Testis (tissue), 2 donors: ENCODE measurements at regions not wholly inside any gene's neighbourhood (a gene's known extent, or its start where the extent isn't known, plus 50 kb on each side); places are given as distances from the start of the nearest gene placed in this dataset.

Experiments
- DNase-seq: peaks from one replicate; pipeline ENCODE4 v3.0.0-alpha.2; 2019
- H3K27ac ChIP-seq, 2 donors: fragments of 200-600 bp; sonication (generic); one replicate each; pipeline ENCODE4 v1.5.1; 2019
- H3K27me3 ChIP-seq: fragments of 200-600 bp; sonication (generic); one replicate; pipeline ENCODE4 v1.5.1; 2019
- H3K36me3 ChIP-seq: fragments of 200-600 bp; sonication (generic); one replicate; pipeline ENCODE4 v1.5.1; 2017; ENCODE audit warnings: low read depth; ENCODE audit errors: missing control alignments
- H3K4me1 ChIP-seq: fragments of 200-600 bp; sonication (generic); one replicate; pipeline ENCODE4 v1.5.1; 2019
- H3K4me3 ChIP-seq, 2 donors: fragments of 200-600 bp; sonication (generic); one replicate each; pipeline ENCODE4 v1.5.1; 2017 to 2019
- H3K9me3 ChIP-seq: fragments of 200-600 bp; sonication (generic); one replicate; pipeline ENCODE4 v1.5.1; 2017
- CTCF ChIP-seq, 3 experiments: fragments of 450-650 bp in 2 of 3; fragments of 200-600 bp in 1 of 3; sonication (generic) in 1 of 3; IDR thresholded peaks; one replicate each; pipeline ENCODE4 v1.5.1; 2016 to 2019; ENCODE audit warnings: antibody characterized with exemption in 3 of 3, mild to moderate bottlenecking in 2 of 3, moderate library complexity in 1 of 3
- POLR2A ChIP-seq: fragments of 450-650 bp; IDR thresholded peaks from one replicate; pipeline ENCODE4 v1.6.1; 2017; ENCODE audit warnings: antibody characterized with exemption, mild to moderate bottlenecking, moderate library complexity
- WGBS, 2 donors: methylation state at CpG; one replicate each; pipeline ENCODE4 v1.1.5; 2018; 5-methylcytosine and 5-hydroxymethylcytosine counted together
- intact Hi-C: fragments of 100-400 bp; cut with DNase I; formaldehyde crosslinking; loops from one replicate; pipeline ENCODE4 v1.15.1; 2023; ENCODE audit warnings: low total_unique reads

GRCh38 chr15:92527197-92527596 is 128.4 kb downstream of the FAM174B start:
- Histone ChIP-seq H3K4me1 (peaks cover 7% of the 10 kb centered on the region), H3K36me3 (no peaks in the 10 kb centered on the region), H3K27ac (peak overlapping the region in 1 of 2 donors; percentile 56), H3K9me3 (no peaks in the 10 kb centered on the region), H3K4me3 (no peak overlapping the region), H3K27me3 (no peaks in the 10 kb centered on the region)
- 47 to 49% methylated on average over 2 of the region's 2 CpGs for WGBS, 2 donors
- TF ChIP-seq POLR2A (no peak), CTCF (IDR thresholded peaks at IDR 0.05) (no peak)
- intact Hi-C loops, result loop anchor here (10.0 kb wide), 2 partner anchors 98 to 188 kb away; no protein-coding TSS in a partner anchor
- peak; percentile 78 for DNase-seq

GRCh38 chr15:92525758-92526245 is 129.8 kb downstream of the FAM174B start:
- DNase-seq, result no peak
- H3K9me3 ChIP-seq, result no peaks in the 10 kb centered on the region
- H3K36me3 ChIP-seq, result no peaks in the 10 kb centered on the region
- no peaks in the 10 kb centered on the region for H3K27me3 ChIP-seq
- H3K4me1 ChIP-seq, result peaks cover 7% of the 10 kb centered on the region
- 31 to 35% methylated on average over 3 of the region's 3 CpGs for WGBS, 2 donors
- peak overlapping the region in 1 of 2 donors; percentile 33 for H3K27ac ChIP-seq
- no peak for TF ChIP-seq POLR2A
- TF ChIP-seq CTCF (IDR thresholded peaks at IDR 0.05), result no peak
- no peak overlapping the region for H3K4me3 ChIP-seq
- intact Hi-C loops, result loop anchor here (10.0 kb wide), 2 partner anchors 99 to 189 kb away; no protein-coding TSS in a partner anchor

GRCh38 chr15:92524874-92525565 is 130.6 kb downstream of the FAM174B start:
- Histone ChIP-seq H3K27me3 (no peaks in the 10 kb centered on the region), H3K4me1 (peaks cover 7% of the 10 kb centered on the region), H3K27ac (peak overlapping the region in 1 of 2 donors; percentile 33), H3K9me3 (no peaks in the 10 kb centered on the region), H3K4me3 (no peak overlapping the region), H3K36me3 (no peaks in the 10 kb centered on the region)
- WGBS, 2 donors, result 73 to 75% methylated on average over 7 of the region's 7 CpGs
- TF ChIP-seq CTCF (IDR thresholded peaks at IDR 0.05), result no peak
- no peak for TF ChIP-seq POLR2A
- intact Hi-C loops, result loop anchor here (10.0 kb wide), 2 partner anchors 100 to 190 kb away; no protein-coding TSS in a partner anchor
- no peak for DNase-seq

- no peaks in the 10 kb centered on the region for H3K27me3 ChIP-seq
- no peak overlapping the region for H3K27ac ChIP-seq
- 81 to 90% methylated on average over 5 of the region's 5 CpGs for WGBS, 2 donors
- H3K4me1 ChIP-seq, result peaks cover 7% of the 10 kb centered on the region
- TF ChIP-seq POLR2A (no peak), CTCF (IDR thresholded peaks at IDR 0.05) (no peak)
- H3K4me3 ChIP-seq, result no peak overlapping the region
- no peaks in the 10 kb centered on the region for H3K9me3 ChIP-seq
- intact Hi-C loops, result loop anchor here (10.0 kb wide), 2 partner anchors 101 to 191 kb away; no protein-coding TSS in a partner anchor
- no peak for DNase-seq
- H3K36me3 ChIP-seq, result no peaks in the 10 kb centered on the region
Measured at GRCh38 chr15:92524161-92524560, 130.5 kb downstream of the ST8SIA2 start.
